ENCODE measurements at regions not wholly inside any gene's neighbourhood (a gene's known extent, or its start where the extent isn't known, plus 50 kb on each side); places are given as distances from the start of the nearest gene placed in this dataset.
"Not testable (repeated sequence)": the region's sequence is repeated elsewhere in the genome, so short reads cannot be mapped to it uniquely, and the experiment has no call there.

DNA sequence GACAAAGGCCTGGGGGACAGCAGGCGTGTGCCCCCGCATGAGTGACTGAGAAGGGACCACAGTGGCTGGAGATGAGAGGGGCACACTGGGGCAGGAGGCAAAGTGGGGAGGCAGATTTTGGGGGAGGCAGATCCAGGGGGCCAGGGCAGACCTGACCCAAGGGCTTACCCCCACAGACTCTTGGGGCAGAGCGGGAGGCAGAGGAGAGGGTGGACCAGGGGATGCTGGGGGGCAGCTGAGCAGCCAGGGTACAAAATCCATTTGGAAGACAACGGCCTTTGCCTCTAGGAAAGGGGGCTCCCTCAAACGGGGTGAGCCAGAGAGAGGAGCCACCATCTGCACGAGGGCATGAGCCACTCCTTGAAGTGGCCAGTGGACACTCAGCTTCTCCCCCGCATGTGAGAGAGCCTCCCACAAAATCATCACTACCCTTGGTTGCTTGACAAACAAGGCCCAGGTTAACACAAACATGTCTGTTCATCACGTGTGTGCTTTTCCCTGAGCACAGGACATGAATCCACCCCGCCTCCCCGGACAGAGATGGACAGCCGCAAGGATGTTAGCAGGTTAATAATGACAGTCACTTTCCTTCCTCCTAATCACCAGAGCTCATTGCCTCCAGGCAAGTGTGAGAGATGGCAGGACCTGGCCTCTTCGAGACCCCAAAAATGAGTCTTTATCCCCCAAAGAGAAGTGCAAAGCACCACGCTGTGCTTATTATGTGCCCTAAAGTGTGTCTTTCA is 72.0 kb upstream of the RAB6C start:
- DNase-seq: no peak

DNA sequence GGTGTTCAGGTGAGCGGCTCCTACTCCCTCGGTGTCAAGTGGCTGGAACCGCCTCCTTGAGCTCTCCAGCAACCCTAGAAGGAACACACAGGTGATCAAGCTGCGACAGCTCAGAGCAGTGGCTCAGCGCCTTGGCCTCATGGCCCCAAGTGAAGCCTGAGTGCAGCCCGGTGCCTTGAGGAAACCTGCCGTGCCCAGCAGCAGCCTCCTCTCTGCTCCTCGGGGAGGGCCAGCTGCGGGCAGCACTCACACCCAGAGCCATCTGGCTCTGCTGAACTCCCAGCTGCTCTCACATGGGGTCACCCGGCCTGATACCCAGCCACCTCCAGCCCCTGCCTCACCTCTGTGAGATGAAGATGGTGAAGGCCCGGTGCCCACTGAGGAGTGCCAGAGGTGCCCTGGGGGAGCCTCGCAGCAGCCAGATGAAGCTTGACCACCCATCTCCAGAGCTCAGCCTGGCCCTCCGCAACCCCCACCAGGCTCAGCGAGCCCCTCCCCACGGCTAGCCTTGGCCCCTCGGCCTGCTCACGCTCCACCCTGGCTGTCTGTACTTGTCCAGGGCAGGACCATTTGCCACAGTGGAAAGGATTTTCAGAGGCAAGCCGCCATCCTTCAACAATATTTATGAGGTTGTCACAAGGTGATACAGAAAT is 70.6 kb upstream of the RAB6C start:
- DNase-seq: no peak

DNA sequence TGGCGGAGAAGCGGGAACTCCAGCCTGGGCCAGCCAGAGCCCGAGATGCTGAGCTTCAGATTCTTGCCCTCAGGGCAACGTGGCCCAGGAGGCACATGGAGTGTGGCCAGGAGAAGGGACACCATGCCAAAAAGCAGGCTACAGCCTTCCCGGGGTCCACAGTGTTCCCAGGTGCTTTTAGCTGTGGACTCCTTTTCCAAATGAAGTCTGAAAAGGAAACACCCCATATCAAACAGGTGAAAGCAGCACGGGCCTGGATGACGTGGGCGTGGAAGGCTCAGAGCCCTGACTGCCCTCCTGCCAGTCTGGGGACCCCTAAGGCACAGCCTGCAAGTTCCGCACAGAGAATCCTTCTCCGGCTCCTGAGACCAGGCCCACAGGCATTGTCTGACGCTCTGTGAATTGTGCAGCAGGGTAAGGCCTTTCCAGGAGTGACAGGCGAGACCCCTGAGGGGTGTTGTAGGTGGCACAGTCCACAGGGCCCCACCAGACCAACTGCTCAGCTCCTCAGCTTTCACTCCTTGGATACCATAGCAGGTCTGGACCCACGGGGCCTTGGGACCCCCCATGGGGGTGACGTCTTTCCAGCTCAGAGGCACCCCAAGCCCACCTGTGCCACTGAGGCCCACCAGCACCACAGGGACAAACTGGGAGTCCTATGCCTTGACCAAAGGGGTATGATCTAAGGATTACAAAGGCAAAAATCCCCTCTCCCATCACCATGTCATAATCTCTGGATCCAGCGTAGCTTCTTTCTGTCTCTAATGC is 69.6 kb upstream of the RAB6C start:
- DNase-seq: no peak

DNA sequence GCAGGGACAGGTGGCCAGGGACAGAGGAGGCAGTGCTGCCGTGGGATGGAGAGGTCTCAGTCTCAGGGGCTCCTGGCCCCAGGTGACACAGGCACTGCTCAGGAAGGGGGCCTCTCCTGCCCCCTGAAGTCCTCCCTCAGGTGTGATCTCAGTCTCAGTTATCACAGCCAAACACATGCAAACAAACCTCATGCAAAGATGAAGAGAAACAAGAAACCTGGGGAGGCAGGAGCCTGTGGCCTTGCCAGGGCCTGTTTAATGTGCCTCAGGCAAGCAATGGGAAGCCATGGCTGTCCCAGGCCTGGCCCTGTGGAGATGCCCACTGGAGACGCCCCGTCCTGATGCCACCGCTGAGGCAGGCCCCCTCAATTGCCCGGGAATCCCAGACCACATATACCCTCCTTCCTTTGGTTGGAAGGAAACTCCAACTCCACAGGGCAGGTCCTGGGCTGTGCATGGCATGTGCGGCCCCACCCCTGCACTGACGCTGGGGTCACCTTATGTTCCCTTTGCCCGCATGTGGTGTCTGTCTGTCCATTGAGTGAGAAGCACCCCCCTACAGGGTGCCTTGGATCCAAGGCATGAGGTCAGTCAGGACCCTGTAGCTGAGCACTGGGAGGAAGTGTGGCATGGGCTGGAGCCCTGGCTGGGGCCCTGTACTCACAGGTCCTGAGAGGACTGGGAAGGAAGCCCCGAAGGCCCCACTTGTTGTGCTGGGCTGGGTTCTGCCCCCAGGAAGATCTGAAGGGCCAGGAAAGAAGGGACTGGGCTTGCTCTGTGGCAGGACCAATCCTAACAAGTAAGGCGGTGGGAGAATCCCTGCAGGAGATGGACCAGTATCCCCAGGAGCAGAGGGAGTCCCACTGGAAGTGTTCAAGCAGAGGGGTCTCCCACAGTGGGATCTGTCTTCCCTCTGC is 68.8 kb upstream of the RAB6C start:
- DNase-seq: no peak

DNA sequence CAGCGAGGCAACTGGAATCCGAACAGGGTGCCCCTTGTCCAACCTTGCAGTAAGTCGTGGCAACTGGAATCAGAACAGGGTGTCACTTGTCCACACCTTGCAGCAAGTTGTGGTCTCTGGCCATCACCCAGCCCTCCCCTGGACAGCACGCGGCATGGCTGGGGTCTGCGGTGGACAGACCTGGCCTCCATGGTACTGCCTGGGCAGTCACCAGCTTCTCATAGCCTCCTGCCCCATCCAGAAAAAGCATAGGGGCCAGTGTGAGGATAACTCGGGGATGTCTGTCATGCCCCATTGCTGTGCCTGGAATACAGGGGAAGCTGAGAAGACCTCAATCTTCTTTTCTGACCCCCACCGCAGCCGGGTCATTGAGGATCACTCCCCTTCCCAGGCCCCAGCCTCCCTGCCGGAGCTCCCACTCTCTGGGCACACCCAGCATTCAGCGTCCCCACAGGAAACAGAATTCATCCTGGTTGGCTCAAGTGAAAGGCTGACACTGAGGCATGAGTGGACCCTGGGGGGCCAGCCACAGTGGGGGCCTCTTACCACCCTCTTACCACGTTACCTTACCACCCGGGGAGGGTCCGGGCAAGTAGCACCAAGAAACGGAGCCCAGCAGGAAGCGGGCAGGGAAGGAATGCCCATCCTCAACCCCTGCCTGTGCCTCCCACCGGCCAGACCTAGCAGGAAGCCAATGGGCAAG is 68.0 kb upstream of the RAB6C start:
- DNase-seq: no peak

DNA sequence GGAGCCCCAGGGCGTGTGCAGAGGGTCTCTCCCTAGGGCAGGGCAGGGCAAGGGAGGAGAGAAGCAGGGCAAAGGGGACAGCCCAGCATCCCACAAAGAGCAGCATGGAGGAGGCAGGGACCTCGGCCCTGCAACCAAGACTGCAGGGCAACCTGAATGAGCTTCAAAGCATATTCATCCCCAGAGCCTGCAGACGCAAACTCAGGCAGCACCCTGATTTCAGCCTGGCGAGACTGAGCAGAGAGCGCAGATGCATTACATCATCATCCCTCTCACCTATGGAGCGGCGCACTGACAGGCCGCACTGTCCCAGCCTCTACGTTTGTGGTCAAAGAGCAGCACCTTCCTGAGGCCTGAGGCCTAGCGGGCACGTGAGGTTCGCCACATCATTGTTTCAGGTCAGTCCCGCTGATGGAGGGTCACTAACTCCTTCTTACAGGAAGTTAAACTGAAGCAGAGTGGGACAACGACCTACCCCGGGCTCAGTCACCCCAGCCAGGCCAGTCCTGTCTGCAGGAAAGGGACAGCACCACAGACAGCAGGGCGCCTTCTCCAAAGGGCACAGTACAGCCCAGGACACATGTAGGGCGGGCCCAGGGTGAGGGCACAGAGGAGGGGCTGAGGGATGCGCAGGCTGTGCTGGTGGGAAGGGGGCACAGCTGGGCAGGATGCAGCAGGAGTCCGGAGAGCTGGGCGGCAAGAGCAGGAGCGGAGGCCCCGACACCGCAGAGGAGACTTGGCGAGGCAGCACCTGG is 67.2 kb upstream of the RAB6C start:
- no peak for DNase-seq

DNA sequence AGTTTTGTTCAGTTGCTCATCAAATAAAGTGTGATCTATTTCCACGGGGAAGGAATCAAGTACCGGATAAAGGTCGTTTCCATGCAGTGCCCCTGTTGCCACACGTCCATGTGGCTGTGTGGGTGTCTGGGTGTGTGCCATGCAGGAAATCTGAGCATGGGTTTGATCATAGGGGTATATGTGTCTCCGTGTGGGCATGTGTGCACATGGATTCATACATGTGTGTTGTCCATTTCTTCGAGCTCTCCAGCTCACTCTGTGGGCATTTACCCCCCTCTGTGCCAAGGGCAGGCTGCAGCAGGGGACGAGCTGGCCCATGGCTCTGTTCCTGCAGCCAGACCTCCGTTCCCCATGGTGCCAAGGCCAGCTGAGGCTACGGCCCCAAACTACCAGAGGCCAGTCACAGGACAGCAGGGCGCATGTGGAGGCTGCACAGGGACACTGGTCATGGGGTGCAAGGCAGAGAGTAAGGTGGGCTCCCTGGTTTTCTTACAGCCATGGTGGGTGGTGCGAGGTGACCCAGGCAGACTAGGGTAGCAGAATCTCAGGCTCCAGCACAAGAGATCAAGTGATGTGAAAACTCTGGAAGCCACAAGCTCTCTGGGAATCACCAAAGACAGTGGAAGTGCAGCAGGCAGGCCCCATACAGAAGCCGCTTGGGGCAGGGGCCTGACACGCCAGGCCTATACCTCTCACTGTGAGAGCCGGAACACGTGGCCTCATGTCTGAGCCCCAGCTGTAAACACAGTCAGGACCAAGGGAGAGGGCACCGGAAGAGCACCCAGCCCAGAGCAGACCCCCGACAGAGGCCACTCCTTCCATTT is 66.4 kb upstream of the RAB6C start:
- no peak for DNase-seq

DNA sequence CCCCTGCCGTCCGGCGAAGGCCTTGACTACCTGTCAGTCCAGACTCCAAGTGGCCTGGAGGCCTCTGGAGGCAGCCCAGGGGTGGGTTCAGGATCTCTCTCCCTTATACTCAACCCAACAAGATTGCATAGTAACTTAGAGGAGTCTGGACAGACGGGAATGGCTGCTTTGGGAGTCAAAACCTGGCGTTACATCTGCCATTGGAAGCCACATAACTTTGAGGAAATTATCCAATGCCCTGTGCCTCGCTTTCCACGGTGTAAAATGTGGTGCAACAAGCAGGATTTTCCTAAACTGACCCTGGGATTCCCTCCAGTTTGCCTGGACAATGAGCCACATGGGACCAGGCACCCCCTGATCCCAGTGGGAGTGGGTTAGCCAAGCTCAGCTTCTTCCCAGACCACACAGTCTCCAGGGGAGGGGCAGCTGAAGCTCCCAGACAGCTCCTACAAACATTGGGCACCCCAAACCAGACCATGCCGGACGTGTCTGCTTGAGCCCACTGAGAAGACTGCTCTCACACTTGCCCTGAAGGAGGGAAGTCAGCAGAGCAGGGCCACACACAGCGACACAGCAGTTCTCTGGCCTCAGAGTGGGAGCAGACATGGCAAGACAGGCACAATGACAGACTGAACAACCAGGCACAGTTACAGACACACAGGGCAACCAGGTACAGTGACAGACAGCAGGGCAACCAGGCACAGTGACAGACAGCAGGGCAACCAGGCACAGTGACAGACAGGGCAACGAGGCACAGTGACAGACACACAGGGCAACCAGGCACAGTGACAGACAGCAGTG is 65.6 kb upstream of the RAB6C start:
- no peak for DNase-seq

DNA sequence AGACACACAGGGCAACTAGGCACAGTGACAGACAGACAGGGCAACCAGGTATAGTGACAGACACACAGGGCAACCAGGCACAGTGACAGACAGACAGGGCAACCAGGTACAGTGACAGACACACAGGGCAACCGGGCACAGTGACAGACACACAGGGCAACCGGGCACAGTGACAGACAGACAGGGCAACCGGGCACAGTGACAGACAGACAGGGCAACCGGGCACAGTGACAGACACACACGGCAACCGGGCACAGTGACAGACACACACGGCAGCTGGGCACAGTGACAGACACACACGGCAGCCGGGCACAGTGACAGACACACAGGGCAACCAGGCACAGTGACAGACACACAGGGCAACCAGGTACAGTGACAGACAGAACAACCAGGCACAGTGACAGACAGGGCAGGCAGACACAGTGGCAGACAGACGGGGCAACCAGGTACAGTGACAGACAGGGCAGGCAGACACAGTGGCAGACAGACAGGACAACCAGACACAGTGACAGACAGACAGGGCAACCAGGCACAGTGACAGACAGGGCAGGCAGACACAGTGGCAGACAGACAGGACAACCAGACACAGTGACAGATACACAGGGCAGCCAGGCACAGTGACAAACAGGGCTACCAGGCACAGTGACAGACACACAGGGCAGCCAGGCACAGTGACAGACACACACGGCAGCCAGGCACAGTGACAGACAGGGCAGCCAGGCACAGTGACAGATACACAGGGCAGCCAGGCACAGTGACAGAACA is 64.7 kb upstream of the RAB6C start:
- DNase-seq: no peak

DNA sequence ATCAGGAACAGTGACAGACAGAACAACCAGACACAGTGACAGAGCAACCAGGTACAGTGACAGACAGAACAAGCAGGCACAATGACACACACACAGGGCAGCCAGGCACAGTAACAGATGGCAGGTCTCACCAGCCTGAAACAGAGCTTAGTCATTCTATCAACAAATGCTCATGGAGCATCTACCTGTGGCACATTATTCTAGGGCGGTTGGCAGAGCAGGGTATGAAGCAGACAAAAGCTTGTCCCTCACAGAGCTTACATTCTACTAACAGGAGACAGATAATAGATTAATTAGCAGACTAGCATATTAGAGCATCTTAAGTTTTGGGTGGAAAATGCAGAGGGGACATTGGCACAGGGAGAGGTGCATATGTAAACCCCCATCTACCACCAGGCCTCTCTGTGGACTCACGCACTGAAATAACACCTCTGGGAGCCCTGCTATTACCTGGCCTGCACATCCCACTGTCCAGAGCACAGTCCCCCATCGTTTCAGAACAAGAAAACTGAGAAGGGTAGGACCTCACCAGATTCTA is 64.1 kb upstream of the RAB6C start:
- no peak for DNase-seq

DNA sequence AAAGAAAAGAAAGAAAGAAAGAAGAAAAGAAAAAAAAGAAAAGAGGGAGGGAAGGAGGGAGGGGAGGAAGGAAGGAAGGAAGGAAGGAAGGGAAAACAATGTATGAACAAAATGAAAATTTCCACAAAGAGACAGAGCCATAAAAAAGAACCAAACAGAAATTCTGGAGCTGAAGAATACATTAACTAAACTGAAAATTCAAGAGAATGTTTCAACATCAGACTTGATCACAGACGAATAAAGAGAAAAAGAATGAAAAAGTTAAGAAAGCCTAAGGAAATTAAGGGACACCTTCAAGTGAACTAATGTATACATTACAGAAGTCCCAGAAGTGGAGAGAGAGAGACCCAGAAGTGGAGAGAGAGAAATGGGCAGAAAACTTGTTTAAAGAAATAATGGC is 60.9 kb upstream of the RAB6C start:
- DNase-seq: no peak

DNA sequence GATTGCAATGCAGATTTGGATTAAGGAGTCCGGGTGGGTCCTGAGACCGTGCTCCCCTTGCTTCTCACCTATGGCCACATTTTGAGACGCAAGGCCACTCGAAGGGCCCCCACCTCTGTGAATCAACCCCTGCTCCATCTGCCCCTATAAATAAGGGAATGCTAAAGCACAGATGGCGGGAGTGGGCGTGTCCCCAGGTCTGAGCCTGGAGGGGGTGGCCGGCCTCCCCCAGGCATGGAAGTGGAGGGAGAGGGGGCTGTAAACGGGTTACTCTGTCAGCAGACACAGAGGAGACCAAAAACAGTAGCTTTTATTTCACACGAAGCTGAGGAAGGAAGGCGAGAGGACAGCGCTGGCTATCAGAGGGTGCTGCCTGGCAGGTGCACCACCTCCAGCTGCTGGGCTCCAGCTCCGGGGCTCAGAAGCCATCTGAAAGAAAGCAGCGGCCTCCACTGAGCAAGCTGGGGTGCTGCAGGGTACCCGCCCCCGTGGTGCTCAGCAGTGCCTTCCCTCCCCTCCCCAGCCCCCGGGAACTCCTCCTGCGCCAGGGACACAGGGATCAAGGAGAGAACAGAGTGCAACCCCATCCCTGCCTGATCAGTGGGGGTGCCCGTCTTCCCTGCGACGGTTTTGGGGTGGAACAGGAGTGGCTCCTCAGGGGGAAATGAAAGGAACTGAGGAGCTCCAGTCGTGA is 56.7 kb upstream of the RAB6C start:
- no peak for DNase-seq

DNA sequence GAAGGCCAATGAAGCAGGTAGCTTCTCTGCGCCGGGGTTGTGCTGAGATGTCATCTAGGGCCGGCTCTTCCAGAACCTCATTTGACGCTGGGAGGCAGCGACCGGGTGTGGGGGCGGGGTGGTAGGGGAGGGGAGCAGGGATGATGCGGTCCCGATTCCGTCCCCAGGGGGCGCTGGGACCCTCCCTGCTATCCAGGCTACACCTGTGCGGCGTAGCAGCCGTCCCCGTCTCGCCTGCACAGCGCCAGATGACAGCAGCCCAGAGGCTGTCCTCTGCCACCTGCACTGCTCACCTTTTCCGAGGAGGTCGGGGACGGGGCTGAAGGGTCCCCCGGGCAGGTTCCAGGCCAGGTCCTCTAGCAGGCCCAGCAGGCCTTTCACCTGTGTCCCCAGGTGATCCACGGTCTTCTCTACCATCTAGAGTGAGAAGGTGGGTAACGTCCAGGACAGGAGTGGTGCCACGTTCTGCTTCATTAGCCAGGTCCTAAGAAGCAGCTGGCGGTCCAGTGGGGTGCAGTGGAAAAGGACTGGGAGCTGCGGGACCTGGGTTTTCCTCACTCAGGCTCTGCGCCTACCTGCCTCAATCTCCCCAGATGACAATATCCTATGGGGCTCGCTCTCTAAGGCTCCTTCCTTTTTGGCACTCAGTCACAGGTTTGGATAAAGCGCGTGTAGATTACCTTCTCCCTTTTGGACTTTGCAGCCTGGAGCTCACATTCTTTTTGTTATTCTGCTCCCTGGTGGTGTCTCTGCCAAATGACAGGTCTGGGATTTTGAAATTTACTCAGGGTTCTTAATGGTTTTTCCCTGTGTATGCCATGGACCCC is 56.0 kb upstream of the RAB6C start:
- peak; percentile 37 for DNase-seq

DNA sequence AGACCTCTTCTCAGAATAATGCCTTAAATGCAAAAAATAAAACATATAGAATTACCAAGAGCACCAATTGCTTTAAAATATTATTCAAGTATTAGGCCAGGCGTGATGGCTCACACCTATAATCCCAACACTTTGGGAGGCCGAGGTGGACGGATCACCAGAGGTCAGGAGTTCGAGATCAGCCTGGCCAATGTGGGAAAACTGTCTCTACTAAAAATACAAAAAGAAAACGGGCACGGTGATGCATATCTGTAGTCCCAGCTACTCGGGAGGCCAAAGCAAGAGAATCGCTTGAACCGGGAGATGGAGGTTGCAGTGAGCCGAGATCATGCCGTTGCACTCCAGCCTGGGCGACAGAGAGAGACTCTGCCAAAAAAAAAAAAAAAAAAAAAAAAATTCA is 55.4 kb upstream of the RAB6C start:
- DNase-seq: not testable (repeated sequence)

DNA sequence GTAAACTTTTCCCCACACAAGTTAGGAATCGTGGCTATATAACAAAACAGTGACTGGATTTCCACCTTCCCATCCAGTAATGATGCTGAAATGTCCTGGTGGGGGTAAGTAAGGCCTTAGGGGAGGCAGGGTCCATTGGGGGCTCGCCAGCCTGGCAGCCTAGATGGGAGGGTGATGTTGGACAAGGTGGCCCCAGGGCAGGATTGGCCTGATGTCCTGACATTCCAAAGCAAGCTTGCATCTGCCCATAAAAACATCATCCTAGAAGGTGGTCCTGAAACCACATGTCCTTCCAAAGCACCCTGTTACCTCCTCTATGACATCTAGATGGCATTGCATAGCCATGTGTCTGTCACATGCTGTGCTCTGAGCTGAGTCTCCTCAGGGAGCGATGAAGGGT is 54.1 kb upstream of the RAB6C start:
- DNase-seq: no peak

DNA sequence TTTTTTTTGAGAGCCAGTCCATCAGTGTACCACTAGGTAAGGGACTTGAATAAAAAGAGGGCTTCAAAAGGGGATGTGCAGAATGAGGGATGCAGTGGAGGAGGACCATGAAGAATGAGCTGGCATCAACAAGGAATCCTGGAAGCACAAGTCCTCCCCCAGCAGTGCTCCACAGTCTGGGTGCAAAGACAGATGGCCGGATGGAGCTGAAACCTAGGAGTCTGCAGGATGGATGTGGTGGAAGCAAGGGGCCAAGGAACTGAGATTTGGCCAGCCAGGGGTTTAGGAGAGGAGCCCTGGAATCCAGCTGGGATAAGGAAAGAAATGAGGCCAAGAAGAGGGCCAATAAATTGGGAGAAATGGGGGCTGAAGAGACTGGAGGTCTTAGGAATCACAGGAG is 51.8 kb upstream of the RAB6C start:
- no peak for DNase-seq

All from stimulated activated CD4-positive, alpha-beta T cell treated with anti-CD3 and anti-CD28 coated beads, Interleukin-15, amount 100 ng/mL, for 24 hours (primary cell).